SK-N-MC (cell line): ENCODE measurements at regions not wholly inside any gene's neighbourhood (a gene's known extent, or its start where the extent isn't known, plus 50 kb on each side); places are given as distances from the start of the nearest gene placed in this dataset.

Experiments used
- EZH2 ChIP-seq: fragments of 200-600 bp; sonication (generic); IDR thresholded peaks from one replicate; pipeline ENCODE4 v1.6.1; 2017; ENCODE audit warnings: antibody characterized with exemption
- POLR2AphosphoS5 ChIP-seq: IDR thresholded peaks from 2 replicates; pipeline ENCODE4 v1.6.1; 2012; ENCODE audit warnings: mild to moderate bottlenecking, low read depth, low read length, borderline replicate concordance

GRCh38 chr19:31001991-31002390, 347.2 kb downstream of the TSHZ3 start:
- TF ChIP-seq EZH2, result no peak
- TF ChIP-seq POLR2AphosphoS5, result no peak
